Neural progenitor cell (in vitro differentiated cells): ENCODE measurements at regions not wholly inside any gene's neighbourhood (a gene's known extent, or its start where the extent isn't known, plus 50 kb on each side); places are given as distances from the start of the nearest gene placed in this dataset.

ENCODE experiments used
- CTCF ChIP-seq: fragments of 200-600 bp; sonication (generic); IDR thresholded peaks from 2 replicates; pipeline ENCODE4 v1.5.1; 2017; ENCODE audit warnings: antibody characterized with exemption, mild to moderate bottlenecking
- EZH2 ChIP-seq: fragments of 200-600 bp; sonication (generic); IDR thresholded peaks from 2 replicates; pipeline ENCODE4 v1.6.1; 2017; ENCODE audit warnings: antibody characterized with exemption, mild to moderate bottlenecking, moderate library complexity
- EZH2phosphoT487 ChIP-seq: fragments of 200-600 bp; sonication (generic); IDR thresholded peaks from 2 replicates; pipeline ENCODE4 v1.6.1; 2017; ENCODE audit warnings: antibody characterized with exemption

GRCh38 chr6:66340736-66341135 lies 633.7 kb upstream of the EYS start:
- TF ChIP-seq CTCF (no peak), EZH2 (no peak), EZH2phosphoT487 (no peak)
